GM12873 (cell line): ENCODE measurements at regions not wholly inside any gene's neighbourhood (a gene's known extent, or its start where the extent isn't known, plus 50 kb on each side); places are given as distances from the start of the nearest gene placed in this dataset.

Experiments used
- CTCF ChIP-seq: IDR thresholded peaks from 2 replicates; pipeline ENCODE4 v1.5.1; 2012; ENCODE audit warnings: low read depth, mild to moderate bottlenecking, moderate library complexity, low read length, control low read depth; ENCODE audit not compliant: insufficient read depth; ENCODE audit errors: missing control alignments

GRCh38 chr14:56933446-56933845 lies 123.2 kb upstream of the OTX2 start:
- TF ChIP-seq CTCF = no peak

GRCh38 chr14:56918849-56919574 lies 108.7 kb upstream of the OTX2 start:
- TF ChIP-seq CTCF = no peak

- no peak for TF ChIP-seq CTCF
These were observed 95.0 kb upstream of the OTX2 start for GRCh38 chr14:56905282-56905681.

GRCh38 chr14:56903304-56903969 lies 93.2 kb upstream of the OTX2 start:
- no peak for TF ChIP-seq CTCF

GRCh38 chr14:56902385-56902784 lies 92.1 kb upstream of the OTX2 start:
- no peak for TF ChIP-seq CTCF

- no peak for TF ChIP-seq CTCF
These were observed 90.4 kb upstream of the OTX2 start for GRCh38 chr14:56900726-56901125.

GRCh38 chr14:56899829-56900228 lies 89.5 kb upstream of the OTX2 start:
- TF ChIP-seq CTCF = no peak
